ENCODE measurements at regions not wholly inside any gene's neighbourhood (a gene's known extent, or its start where the extent isn't known, plus 50 kb on each side); places are given as distances from the start of the nearest gene placed in this dataset.
"Not testable (repeated sequence)": the region's sequence is repeated elsewhere in the genome, so short reads cannot be mapped to it uniquely, and the experiment has no call there.

DNA sequence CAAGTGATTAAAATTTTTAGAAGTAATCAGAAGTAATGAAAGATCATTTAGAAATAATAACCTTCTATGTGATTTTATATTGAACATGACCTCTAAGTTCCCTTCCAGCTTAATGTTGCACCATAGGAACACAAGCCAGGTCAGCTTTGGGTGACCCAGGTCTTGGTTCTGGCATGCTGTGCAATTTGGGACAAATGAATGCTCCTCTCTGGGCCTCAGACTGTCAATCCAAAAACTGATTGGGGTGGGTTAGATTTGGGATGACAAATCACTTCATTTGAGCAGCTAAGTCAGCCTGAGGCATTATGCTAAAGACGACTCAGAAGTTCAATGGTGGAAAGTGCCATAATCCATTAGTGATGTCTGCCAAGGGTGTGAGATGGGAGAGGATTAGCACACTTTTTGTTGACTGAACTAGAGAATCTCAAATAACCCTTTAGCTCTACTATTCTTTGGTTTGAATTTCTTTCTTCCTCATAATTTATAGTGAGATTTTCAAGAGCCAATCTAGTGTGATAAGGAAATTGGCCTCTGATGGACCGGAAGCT lies 60.7 kb upstream of the BOD1 start:
- no peak for TF ChIP-seq JUND (IDR thresholded peaks at IDR 0.05; ENCODE audit: low read depth)
- DNase-seq (ENCODE audit: low read depth in 1 of 2, low spot score in 1 of 2) = no peak
- in situ Hi-C loops (cut with HindIII; ENCODE audit: low pct_unique_long_range_greater_than_20kb, low sequenced_read_pairs) = no loop called here

DNA sequence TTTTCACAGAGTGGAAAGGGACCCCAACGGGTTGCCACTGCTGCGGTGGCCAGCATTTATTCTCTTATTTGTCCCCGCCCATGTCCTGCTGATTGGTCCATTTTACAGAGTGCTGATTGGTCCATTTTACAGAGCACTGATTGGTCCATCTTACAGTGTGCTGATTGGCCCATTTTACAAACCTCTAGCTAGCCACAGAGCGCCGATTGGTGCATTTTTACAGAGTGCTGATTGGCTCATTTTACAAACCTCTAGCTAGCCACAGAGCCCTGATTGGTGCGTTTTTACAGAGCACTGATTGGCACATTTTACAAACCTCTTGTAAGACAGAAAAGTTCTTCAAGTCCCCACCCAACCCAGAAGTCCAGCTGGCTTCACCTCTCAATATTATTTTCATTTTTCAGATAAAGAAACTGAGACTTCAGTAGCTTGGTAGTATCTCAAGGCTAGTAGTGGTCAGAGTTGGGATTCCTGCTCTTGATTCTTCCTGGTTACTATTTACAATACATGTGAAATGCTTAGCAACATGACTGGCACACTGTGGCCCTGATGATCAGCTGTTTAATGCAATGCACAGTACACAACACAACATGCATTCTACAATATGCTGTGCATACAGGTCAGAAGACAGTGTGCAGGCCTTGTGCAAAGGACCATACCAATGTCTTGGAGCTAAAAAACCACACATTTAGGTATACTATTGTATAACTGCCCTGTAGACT lies 63.6 kb upstream of the BOD1 start:
- peak in 1 of 2 experiments; percentile 19 for DNase-seq (ENCODE audit: low read depth in 1 of 2, low spot score in 1 of 2)
- in situ Hi-C loops (cut with HindIII; ENCODE audit: low pct_unique_long_range_greater_than_20kb, low sequenced_read_pairs) = no loop called here
- no peak for TF ChIP-seq JUND (IDR thresholded peaks at IDR 0.05; ENCODE audit: low read depth)

DNA sequence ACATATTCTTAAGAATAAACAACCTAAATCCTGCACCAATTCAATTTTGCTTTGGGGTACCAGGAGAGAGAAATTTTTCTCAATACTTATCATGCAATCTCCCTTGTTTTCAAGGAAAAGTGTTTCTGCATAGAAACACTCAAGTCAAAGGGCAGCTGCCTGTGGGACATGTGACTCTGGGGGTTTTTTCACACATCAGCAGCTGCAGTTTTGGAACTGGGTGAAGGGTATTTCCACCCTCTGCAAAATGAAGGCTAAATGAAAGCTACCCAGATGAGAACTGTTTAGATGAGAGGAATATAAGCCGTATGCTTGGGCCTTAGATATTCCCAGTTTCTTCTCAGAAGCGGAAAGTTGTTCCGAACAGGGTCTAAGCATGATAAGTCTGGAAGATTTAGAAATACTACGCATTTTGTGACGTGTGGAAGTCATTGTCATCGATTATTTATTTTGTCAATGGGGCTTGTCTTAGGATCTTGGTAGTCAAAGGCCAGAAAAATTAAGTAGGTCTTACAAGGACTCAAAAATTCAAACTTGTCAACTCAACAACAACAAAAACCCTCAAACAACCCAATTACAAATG lies 64.3 kb upstream of the BOD1 start:
- DNase-seq (ENCODE audit: low read depth in 1 of 2, low spot score in 1 of 2) = no peak
- no peak for TF ChIP-seq JUND (IDR thresholded peaks at IDR 0.05; ENCODE audit: low read depth)
- in situ Hi-C loops (cut with HindIII; ENCODE audit: low pct_unique_long_range_greater_than_20kb, low sequenced_read_pairs) = no loop called here

DNA sequence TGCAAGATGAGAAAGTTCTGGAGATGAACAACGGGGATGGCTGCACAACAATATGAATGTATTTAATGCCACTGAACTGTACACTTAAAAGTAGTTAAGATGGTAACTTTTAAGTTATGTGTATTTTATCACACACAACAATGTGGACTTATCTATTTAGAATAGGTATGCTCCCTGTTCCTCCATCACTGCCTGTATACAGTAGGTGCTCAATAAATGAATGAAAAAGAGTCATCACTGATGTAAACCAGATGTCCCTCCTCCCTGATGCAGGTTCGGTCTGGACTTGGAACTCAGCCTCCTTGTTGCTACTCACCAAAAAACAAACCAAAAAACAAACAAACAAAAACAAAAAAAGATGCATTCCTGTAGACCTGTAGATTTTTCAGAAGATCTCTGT lies 65.9 kb upstream of the BOD1 start:
- no peak for DNase-seq (ENCODE audit: low read depth in 1 of 2, low spot score in 1 of 2)
- in situ Hi-C loops (cut with HindIII; ENCODE audit: low pct_unique_long_range_greater_than_20kb, low sequenced_read_pairs) = no loop called here
- no peak for TF ChIP-seq JUND (IDR thresholded peaks at IDR 0.05; ENCODE audit: low read depth)

DNA sequence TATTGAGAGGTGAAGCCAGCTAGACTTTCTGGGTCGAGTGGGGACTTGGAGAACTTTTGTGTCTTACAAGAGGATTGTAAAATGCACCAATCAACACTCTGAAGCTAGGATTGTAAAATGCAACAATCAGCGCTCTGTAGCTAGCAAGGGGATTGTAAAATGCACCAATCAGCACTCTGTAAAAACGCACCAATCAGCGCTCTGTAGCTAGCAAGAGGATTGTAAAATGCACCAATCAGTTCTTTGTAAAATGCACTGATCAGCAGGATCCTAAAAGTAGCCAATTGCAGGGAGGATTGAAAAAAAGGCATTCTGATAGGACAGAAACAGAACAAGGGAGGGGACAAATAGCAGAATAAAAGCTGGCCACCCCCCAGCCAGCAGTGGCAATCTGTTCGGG lies 68.1 kb upstream of the BOD1 start:
- DNase-seq (ENCODE audit: low read depth in 1 of 2, low spot score in 1 of 2); in situ Hi-C loops (cut with HindIII; ENCODE audit: low pct_unique_long_range_greater_than_20kb, low sequenced_read_pairs): not testable (repeated sequence)

DNA sequence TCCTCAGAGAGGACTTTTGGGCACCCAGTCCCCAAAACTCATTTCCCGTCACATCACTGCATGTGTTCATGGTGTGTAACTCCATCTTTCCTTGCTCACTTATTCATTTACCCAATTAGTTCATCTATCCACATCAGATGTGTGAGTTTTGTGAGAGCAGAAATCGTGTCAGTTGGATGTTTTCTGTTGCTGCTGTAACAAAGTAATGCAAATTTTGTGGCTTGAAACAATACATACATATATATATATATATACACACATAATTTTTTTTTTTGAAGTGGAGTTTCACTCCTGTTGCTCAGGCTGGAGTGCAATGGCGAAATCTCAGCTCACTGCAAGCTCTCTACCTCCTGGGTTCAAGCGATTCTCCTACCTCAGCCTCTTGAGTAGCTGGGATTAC lies 70.5 kb upstream of the BOD1 start:
- DNase-seq (ENCODE audit: low read depth in 1 of 2, low spot score in 1 of 2) = no peak
- TF ChIP-seq JUND (IDR thresholded peaks at IDR 0.05; ENCODE audit: low read depth) = no peak
- in situ Hi-C loops (cut with HindIII; ENCODE audit: low pct_unique_long_range_greater_than_20kb, low sequenced_read_pairs) = no loop called here

DNA sequence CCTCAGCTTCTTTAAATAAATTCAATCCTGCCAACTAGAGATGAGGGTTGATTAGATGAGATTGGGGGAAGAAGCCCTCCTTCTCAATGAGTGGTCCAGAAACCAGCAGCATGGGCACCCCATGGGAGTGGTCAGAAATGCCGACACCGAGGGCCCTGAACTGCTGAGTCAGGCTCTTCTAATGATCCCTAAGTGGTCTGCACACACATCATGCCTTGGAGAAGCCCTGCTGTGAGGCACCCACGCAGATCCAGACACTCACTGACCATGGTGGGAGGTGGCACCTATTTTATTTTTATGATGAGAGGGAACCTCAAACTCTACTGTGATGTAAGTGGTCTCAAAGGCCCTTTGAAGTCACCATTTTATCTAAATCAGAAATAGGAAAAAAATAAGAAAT lies 72.3 kb upstream of the BOD1 start:
- DNase-seq (ENCODE audit: low read depth in 1 of 2, low spot score in 1 of 2) = no peak
- in situ Hi-C loops (cut with HindIII; ENCODE audit: low pct_unique_long_range_greater_than_20kb, low sequenced_read_pairs) = no loop called here
- TF ChIP-seq JUND (IDR thresholded peaks at IDR 0.05; ENCODE audit: low read depth) = no peak

DNA sequence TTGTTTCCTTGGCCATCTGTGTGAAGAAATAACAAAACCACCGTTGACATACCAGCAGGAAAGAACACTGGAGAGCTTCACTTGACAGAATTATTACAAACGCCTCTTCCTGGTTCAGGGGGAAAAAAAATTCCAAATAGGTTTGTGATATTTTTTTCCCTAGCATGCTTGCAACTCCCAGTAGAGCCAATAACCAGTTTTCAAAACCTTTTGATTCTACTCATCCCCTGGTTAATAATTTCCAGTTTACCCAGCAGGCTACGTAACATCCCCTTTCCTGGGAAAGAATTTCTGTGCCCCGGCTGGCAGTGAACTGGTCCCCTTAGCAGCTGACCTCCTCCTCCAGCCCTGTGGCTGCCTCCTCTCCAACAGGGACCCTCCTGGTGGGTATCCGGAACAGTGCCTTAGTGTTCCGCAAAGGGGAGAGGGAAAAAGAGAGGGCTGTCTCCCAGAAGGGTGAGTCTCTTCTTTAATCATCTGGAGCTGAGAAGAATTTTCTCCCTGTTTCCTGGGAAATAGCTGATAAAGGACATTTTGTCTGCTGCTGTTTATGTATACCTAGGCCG lies 72.8 kb upstream of the BOD1 start:
- no peak for TF ChIP-seq JUND (IDR thresholded peaks at IDR 0.05; ENCODE audit: low read depth)
- DNase-seq (ENCODE audit: low read depth in 1 of 2, low spot score in 1 of 2) = no peak
- in situ Hi-C loops (cut with HindIII; ENCODE audit: low pct_unique_long_range_greater_than_20kb, low sequenced_read_pairs) = no loop called here

DNA sequence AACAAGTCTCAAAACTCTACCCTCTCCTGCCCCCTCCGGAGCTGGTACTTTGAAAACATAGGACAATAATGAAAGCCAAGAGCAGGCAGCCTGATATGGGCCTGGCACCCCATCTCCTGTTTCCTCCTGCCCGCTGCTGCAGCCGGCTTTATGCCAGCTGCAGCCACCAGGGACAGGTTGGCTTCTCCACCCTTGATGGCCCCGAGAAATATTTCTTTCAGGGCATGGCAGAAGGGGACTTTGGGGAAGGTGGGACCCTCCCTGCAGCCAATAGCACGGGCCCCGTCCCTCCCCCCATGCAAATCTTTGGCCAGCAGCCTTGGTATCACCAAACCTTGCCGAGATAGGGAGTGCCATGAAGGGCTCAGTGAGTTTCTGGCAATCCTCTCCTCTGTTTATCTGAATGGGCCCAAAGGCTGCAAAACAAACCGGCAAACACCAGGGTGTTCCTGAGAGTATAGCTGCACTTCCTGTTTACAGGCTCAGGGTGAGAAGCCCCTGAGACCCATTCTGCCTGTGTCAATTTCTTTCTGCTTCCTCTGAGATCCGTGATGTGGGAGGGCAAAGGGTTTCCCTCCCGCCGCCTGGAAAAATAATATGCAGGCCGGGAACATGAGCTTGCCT lies 73.4 kb upstream of the BOD1 start:
- in situ Hi-C loops (cut with HindIII; ENCODE audit: low pct_unique_long_range_greater_than_20kb, low sequenced_read_pairs) = no loop called here
- DNase-seq (ENCODE audit: low read depth in 1 of 2, low spot score in 1 of 2) = no peak
- no peak for TF ChIP-seq JUND (IDR thresholded peaks at IDR 0.05; ENCODE audit: low read depth)

DNA sequence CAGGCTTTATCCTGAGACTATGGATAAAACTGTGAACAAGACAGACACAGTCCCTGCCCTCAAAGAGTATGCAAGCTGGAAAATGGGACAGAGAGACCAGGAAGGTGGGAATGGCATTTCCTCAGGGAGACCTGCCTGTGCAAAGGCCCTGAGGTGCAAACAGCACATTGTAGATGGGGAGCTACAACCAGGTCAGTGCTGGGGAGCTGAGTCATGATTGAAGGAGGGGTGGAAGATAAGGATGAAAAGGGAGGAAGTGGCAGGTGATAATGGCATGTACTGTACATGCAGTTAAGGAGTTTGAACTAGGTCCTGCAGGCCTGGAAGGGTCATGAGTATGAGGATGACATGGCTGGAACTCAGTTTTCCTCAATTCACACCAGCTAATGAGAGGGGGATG lies 75.5 kb upstream of the BOD1 start:
- in situ Hi-C loops (cut with HindIII; ENCODE audit: low pct_unique_long_range_greater_than_20kb, low sequenced_read_pairs) = no loop called here
- TF ChIP-seq JUND (IDR thresholded peaks at IDR 0.05; ENCODE audit: low read depth) = no peak
- DNase-seq (ENCODE audit: low read depth in 1 of 2, low spot score in 1 of 2) = no peak

DNA sequence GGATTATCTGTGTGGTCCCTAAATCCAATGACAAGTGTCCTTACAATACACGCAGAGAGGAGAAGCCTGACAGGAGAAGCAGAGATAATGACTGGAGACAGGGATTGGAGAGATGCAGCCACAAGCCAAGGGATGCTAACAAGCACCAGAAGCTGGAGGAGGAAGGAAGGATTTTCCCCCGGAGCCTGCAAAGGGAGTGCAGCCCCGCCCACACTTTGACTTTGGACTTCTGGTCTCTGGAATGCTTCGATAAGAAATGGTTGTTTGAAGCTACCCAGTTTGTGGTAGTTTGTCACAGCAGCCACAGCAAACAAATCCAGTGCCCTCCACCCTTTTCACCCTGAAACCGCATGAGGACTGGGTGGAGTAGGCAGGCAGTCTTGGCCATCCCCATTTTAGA lies 77.2 kb upstream of the BOD1 start:
- TF ChIP-seq JUND (IDR thresholded peaks at IDR 0.05; ENCODE audit: low read depth) = no peak
- DNase-seq (ENCODE audit: low read depth in 1 of 2, low spot score in 1 of 2) = no peak
- in situ Hi-C loops (cut with HindIII; ENCODE audit: low pct_unique_long_range_greater_than_20kb, low sequenced_read_pairs) = no loop called here

DNA sequence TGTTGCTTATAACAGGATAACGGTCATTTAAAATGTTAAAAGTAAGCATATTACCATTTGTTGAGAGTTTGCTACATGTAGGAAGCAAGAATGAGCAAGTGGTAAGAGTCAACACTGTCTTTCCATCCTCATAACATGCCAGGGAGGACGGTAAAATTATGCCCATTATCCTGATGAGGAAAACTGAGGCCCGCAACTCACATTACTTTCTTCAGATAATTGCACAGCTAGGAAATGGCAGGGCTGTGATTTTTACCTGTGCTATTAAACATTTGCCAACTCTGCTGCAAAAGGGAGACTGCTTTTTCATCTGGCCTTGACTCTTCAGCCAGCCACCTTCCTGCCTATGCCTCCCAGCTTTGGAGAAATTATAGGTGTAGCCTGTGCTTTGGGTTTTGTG lies 79.8 kb upstream of the BOD1 start:
- in situ Hi-C loops (cut with HindIII; ENCODE audit: low pct_unique_long_range_greater_than_20kb, low sequenced_read_pairs) = no loop called here
- DNase-seq (ENCODE audit: low read depth in 1 of 2, low spot score in 1 of 2) = no peak
- TF ChIP-seq JUND (IDR thresholded peaks at IDR 0.05; ENCODE audit: low read depth) = no peak

DNA sequence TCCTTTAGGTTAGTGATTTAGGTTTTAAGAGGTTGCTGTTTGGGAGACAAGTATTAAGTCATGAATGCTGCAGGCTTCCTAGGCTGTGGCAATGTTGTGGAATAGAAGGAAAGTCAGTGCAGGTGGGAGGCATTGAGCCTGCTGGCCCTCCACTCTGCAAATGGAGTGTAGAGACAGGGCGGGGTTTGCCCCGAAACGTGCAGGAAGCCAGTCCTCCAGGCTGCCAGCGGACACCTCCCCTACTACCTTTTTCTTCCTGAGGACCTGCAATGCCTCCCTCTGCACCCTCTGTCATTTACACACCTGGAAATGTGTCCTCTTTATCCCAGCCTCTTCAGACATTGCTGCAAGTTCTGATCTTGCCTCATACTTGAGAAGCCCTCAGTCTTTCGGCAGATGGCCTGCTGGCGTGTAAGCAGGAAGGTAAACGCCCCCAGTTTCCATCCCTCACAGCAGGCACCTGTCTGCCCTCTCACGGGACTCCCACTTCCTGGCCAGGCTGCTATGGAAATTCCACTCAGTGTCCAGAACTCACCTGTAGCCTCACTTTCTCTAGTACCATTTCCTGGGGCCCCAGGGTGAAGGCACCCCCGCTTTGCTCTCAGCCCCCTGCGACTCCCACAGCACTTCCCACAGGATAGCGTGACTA lies 81.6 kb upstream of the BOD1 start:
- in situ Hi-C loops (cut with HindIII; ENCODE audit: low pct_unique_long_range_greater_than_20kb, low sequenced_read_pairs) = no loop called here
- DNase-seq (ENCODE audit: low read depth in 1 of 2, low spot score in 1 of 2) = no peak
- TF ChIP-seq JUND (IDR thresholded peaks at IDR 0.05; ENCODE audit: low read depth) = no peak

Data from T47D (cell line).